K562 (cell line): ENCODE measurements at regions not wholly inside any gene's neighbourhood (a gene's known extent, or its start where the extent isn't known, plus 50 kb on each side); places are given as distances from the start of the nearest gene placed in this dataset.

ENCODE experiments used
- ATAC-seq: fragments of 200-7000 bp; cut with Tn5 transposase; 3 replicates; pipeline ENCODE4 v1.9.1; 2020; ENCODE audit warnings: moderate library complexity
- BruUV-seq: library from RNA; stranded (reverse); fragments of 400-500 nt; replicated peaks from 2 replicates; lab custom pipeline; 2021; lab: Mats Ljungman, UMichigan
- CTCF ChIA-PET: fragments of 300-600 bp; formaldehyde crosslinking; extraction: SDS; loops from one replicate; lab custom pipeline; 2021; ENCODE audit warnings: low intra/inter-chr PET ratio; lab: Yijun Ruan, JAX
- POLR2A ChIA-PET: fragments of 300-600, 350-650 bp; sonication (Branson Sonifier 250); formaldehyde crosslinking; extraction: SDS; loops from one replicate; lab custom pipeline; 2021; ENCODE audit warnings: antibody characterized with exemption, inconsistent platforms; lab: Yijun Ruan, JAX
- DNase-seq, 4 experiments: peaks; one replicate each; pipeline versions ENCODE4 v3.0.0 to v3.0.0-alpha.2; 2011 to 2018; ENCODE audit warnings: low spot score in 3 of 4, mixed read lengths in 3 of 4; ENCODE audit errors: extremely low read depth in 1 of 4
- FAIRE-seq: peaks from 2 replicates; lab custom pipeline; 2011; peaks lifted over from hg19 to GRCh38; lab: Jason Lieb, UNC
- H2AFZ ChIP-seq: 2 replicates; pipeline ENCODE4 v1.6.0; 2011; ENCODE audit warnings: low read depth, low read length, control low read depth, inconsistent platforms
- H3K27ac ChIP-seq: fragments of 200-600 bp; 3 replicates; pipeline ENCODE4 v1.8.0; 2011; ENCODE audit warnings: low read depth, mild to moderate bottlenecking, control low read depth, inconsistent platforms, low read length, moderate library complexity, mixed read lengths; ENCODE audit errors: extremely low read depth
- H3K27me3 ChIP-seq, 2 experiments: fragments of 300-600 bp in 1 of 2; 2 replicates in 1 of 2; 3 replicates in 1 of 2; pipeline versions ENCODE4 v1.6.0 to v1.8.0; 2011; ENCODE audit warnings: inconsistent platforms in 2 of 2, low read length in 2 of 2, mild to moderate bottlenecking in 1 of 2, mixed read lengths in 1 of 2, moderate library complexity in 1 of 2; ENCODE audit not compliant: control insufficient read depth in 2 of 2, insufficient read depth in 2 of 2
- H3K36me3 ChIP-seq: fragments of 300-600 bp; 3 replicates; pipeline ENCODE4 v1.8.0; 2011; ENCODE audit warnings: mild to moderate bottlenecking, low read length, inconsistent platforms; ENCODE audit not compliant: control insufficient read depth, insufficient read depth
- H3K4me1 ChIP-seq, 2 experiments: fragments of 200-600 bp in 1 of 2; replicated peaks in 1 of 2; 2 replicates in 1 of 2; 3 replicates in 1 of 2; pipeline versions ENCODE4 v1.5.1 to v1.8.0; 2011; ENCODE audit warnings: inconsistent platforms in 2 of 2, low read length in 2 of 2, mild to moderate bottlenecking in 1 of 2, mixed read lengths in 1 of 2, moderate library complexity in 1 of 2; ENCODE audit not compliant: control insufficient read depth in 2 of 2, insufficient read depth in 2 of 2
- H3K4me2 ChIP-seq: 2 replicates; pipeline ENCODE4 v1.6.1; 2011; ENCODE audit warnings: low read length, control low read depth, inconsistent platforms, mixed read lengths; ENCODE audit not compliant: insufficient read depth
- H3K4me3 ChIP-seq: fragments of 200-600 bp; sonication (generic), shearing (Covaris generic); 2 replicates; pipeline ENCODE4 v1.5.1; 2016; ENCODE audit warnings: control low read depth, inconsistent platforms
- H3K79me2 ChIP-seq: fragments of 200-600 bp; 3 replicates; pipeline ENCODE4 v1.8.0; 2011; ENCODE audit warnings: low read length, inconsistent platforms; ENCODE audit not compliant: control insufficient read depth, insufficient read depth
- H3K9ac ChIP-seq, 2 experiments: 2 replicates each; pipeline versions ENCODE4 v1.6.0 to v1.6.1; 2011; ENCODE audit warnings: low read depth in 2 of 2, low read length in 2 of 2, control low read depth in 1 of 2, inconsistent platforms in 1 of 2, mild to moderate bottlenecking in 1 of 2, mixed read lengths in 1 of 2; ENCODE audit not compliant: insufficient read depth in 1 of 2
- H3K9me1 ChIP-seq: one replicate; pipeline ENCODE4 v1.6.0; 2011; ENCODE audit warnings: inconsistent platforms, mild to moderate bottlenecking, low read length, moderate library complexity; ENCODE audit not compliant: control insufficient read depth, insufficient read depth
- H3K9me3 ChIP-seq: replicated peaks from 2 replicates; pipeline ENCODE4 v1.5.1; 2011; ENCODE audit warnings: low read depth, low read length, inconsistent platforms; ENCODE audit not compliant: control insufficient read depth, insufficient read depth
- H4K20me1 ChIP-seq: replicated peaks from 2 replicates; pipeline ENCODE4 v1.6.1; 2011; ENCODE audit warnings: low read length, inconsistent platforms, mixed read lengths; ENCODE audit not compliant: control insufficient read depth, insufficient read depth
- TAF7 ChIP-seq: fragments of 450-650 bp; IDR thresholded peaks from 2 replicates; pipeline ENCODE4 v1.6.1; 2016; ENCODE audit warnings: missing genetic modification characterization, missing compliant biosample characterization
- ZNF263 ChIP-seq: sonication (generic); formaldehyde crosslinking; IDR thresholded peaks from 2 replicates; pipeline ENCODE4 v1.8.0; 2022; ENCODE audit warnings: mild to moderate bottlenecking, missing genetic modification reagents, borderline replicate concordance
- WGBS: fragments of 100-300 bp; shearing (Covaris generic); methylation state at CpG from one replicate; pipeline ENCODE4 v1.1.6; 2016; ENCODE audit warnings: low coverage, mixed read lengths; ENCODE audit not compliant: insufficient coverage; ENCODE audit errors: missing lambda C conversion rate; 5-methylcytosine and 5-hydroxymethylcytosine counted together
- in situ Hi-C: fragments of 300-500 bp; cut with MboI; formaldehyde crosslinking; loops from 4 replicates; pipeline ENCODE4 v1.15.0; 2018; ENCODE audit warnings: inconsistent platforms, mixed read lengths
- intact Hi-C: fragments of 100-400 bp; cut with micrococcal nuclease; formaldehyde crosslinking; loops from 2 replicates; pipeline ENCODE4 v1.14.2; 2022
- TF ChIP-seq, protein P1 (sequence below): sonication (generic); formaldehyde crosslinking; IDR thresholded peaks from 2 replicates; pipeline ENCODE4 v1.8.0; 2022; ENCODE audit warnings: mild to moderate bottlenecking, missing genetic modification reagents
- TF ChIP-seq, protein P2 (sequence below): fragments of 450-650 bp; IDR thresholded peaks from 2 replicates; pipeline ENCODE4 v1.7.0; 2016; ENCODE audit warnings: borderline replicate concordance

DNA sequence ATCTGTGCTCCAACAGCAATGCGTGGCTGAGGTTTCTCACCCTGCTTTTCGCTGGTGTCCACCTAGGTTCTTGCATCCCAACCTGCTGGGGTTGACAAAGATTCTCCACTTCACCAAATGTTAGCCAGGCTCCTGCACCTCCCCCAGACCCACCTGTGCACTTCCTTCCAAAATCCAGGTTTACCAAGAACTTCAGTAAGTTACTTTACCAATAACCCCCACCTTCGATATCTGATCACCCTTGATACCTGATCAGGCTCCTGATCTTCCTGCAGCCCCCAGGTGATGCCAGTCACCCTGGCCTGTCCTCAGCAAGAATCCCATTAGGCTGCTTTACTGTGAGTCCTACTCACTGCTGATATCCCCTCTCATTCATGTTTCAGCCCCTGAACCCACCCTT, 1203.4 kb downstream of the TBC1D22A start:
- no peak overlapping the region for H3K9ac ChIP-seq
- WGBS = 0% methylated on average over 2 of the region's 3 CpGs
- FAIRE-seq (no peak), ATAC-seq (no peak), DNase-seq (no peak)
- H2AFZ ChIP-seq = no peak overlapping the region
- in situ Hi-C loops (no loop called here), intact Hi-C loops (no loop called here)
- H3K4me1 ChIP-seq = no peaks in the 10 kb centered on the region
- H3K79me2 ChIP-seq = no peaks in the 10 kb centered on the region
- H3K27me3 ChIP-seq = no peaks in the 10 kb centered on the region; a peak in 1 of 5 replicates
- TF ChIP-seq, protein P1, sequence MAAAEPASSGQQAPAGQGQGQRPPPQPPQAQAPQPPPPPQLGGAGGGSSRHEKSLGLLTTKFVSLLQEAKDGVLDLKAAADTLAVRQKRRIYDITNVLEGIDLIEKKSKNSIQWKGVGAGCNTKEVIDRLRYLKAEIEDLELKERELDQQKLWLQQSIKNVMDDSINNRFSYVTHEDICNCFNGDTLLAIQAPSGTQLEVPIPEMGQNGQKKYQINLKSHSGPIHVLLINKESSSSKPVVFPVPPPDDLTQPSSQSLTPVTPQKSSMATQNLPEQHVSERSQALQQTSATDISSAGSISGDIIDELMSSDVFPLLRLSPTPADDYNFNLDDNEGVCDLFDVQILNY (CRISPR knock-in tag) = no peak
- TF ChIP-seq TAF7 (tag) (no peak), ZNF263 (CRISPR knock-in tag) (no peak)
- TF ChIP-seq, protein P2, sequence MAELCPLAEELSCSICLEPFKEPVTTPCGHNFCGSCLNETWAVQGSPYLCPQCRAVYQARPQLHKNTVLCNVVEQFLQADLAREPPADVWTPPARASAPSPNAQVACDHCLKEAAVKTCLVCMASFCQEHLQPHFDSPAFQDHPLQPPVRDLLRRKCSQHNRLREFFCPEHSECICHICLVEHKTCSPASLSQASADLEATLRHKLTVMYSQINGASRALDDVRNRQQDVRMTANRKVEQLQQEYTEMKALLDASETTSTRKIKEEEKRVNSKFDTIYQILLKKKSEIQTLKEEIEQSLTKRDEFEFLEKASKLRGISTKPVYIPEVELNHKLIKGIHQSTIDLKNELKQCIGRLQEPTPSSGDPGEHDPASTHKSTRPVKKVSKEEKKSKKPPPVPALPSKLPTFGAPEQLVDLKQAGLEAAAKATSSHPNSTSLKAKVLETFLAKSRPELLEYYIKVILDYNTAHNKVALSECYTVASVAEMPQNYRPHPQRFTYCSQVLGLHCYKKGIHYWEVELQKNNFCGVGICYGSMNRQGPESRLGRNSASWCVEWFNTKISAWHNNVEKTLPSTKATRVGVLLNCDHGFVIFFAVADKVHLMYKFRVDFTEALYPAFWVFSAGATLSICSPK = no peak
- no peak overlapping the region for H3K4me3 ChIP-seq
- POLR2A ChIA-PET = no interaction called here
- no peaks in the 10 kb centered on the region for H3K36me3 ChIP-seq
- CTCF ChIA-PET = no interaction called here
- no peaks in the 10 kb centered on the region for H4K20me1 ChIP-seq
- no TSS peak for BruUV-seq
- H3K9me3 ChIP-seq = no peaks in the 10 kb centered on the region
- H3K9me1 ChIP-seq = no peaks in the 10 kb centered on the region
- no peak overlapping the region for H3K27ac ChIP-seq
- no peak overlapping the region for H3K4me2 ChIP-seq
